K562 (cell line): ENCODE measurements at regions not wholly inside any gene's neighbourhood (a gene's known extent, or its start where the extent isn't known, plus 50 kb on each side); places are given as distances from the start of the nearest gene placed in this dataset.

ENCODE experiments used
- ATAC-seq: fragments of 200-7000 bp; cut with Tn5 transposase; 3 replicates; pipeline ENCODE4 v1.9.1; 2020; ENCODE audit warnings: moderate library complexity
- BruUV-seq: library from RNA; stranded (reverse); fragments of 400-500 nt; replicated peaks from 2 replicates; lab custom pipeline; 2021; lab: Mats Ljungman, UMichigan
- CTCF ChIA-PET: fragments of 300-600 bp; formaldehyde crosslinking; extraction: SDS; loops from one replicate; lab custom pipeline; 2021; ENCODE audit warnings: low intra/inter-chr PET ratio; lab: Yijun Ruan, JAX
- POLR2A ChIA-PET: fragments of 300-600, 350-650 bp; sonication (Branson Sonifier 250); formaldehyde crosslinking; extraction: SDS; loops from one replicate; lab custom pipeline; 2021; ENCODE audit warnings: antibody characterized with exemption, inconsistent platforms; lab: Yijun Ruan, JAX
- DNase-seq, 4 experiments: peaks; one replicate each; pipeline versions ENCODE4 v3.0.0 to v3.0.0-alpha.2; 2011 to 2018; ENCODE audit warnings: low spot score in 3 of 4, mixed read lengths in 3 of 4; ENCODE audit errors: extremely low read depth in 1 of 4
- FAIRE-seq: peaks from 2 replicates; lab custom pipeline; 2011; peaks lifted over from hg19 to GRCh38; lab: Jason Lieb, UNC
- H2AFZ ChIP-seq: 2 replicates; pipeline ENCODE4 v1.6.0; 2011; ENCODE audit warnings: low read depth, low read length, control low read depth, inconsistent platforms
- H3K27ac ChIP-seq: fragments of 200-600 bp; 3 replicates; pipeline ENCODE4 v1.8.0; 2011; ENCODE audit warnings: low read depth, mild to moderate bottlenecking, control low read depth, inconsistent platforms, low read length, moderate library complexity, mixed read lengths; ENCODE audit errors: extremely low read depth
- H3K27me3 ChIP-seq, 2 experiments: fragments of 300-600 bp in 1 of 2; 2 replicates in 1 of 2; 3 replicates in 1 of 2; pipeline versions ENCODE4 v1.6.0 to v1.8.0; 2011; ENCODE audit warnings: inconsistent platforms in 2 of 2, low read length in 2 of 2, mild to moderate bottlenecking in 1 of 2, mixed read lengths in 1 of 2, moderate library complexity in 1 of 2; ENCODE audit not compliant: control insufficient read depth in 2 of 2, insufficient read depth in 2 of 2
- H3K36me3 ChIP-seq: fragments of 300-600 bp; 3 replicates; pipeline ENCODE4 v1.8.0; 2011; ENCODE audit warnings: mild to moderate bottlenecking, low read length, inconsistent platforms; ENCODE audit not compliant: control insufficient read depth, insufficient read depth
- H3K4me1 ChIP-seq, 2 experiments: fragments of 200-600 bp in 1 of 2; replicated peaks in 1 of 2; 2 replicates in 1 of 2; 3 replicates in 1 of 2; pipeline versions ENCODE4 v1.5.1 to v1.8.0; 2011; ENCODE audit warnings: inconsistent platforms in 2 of 2, low read length in 2 of 2, mild to moderate bottlenecking in 1 of 2, mixed read lengths in 1 of 2, moderate library complexity in 1 of 2; ENCODE audit not compliant: control insufficient read depth in 2 of 2, insufficient read depth in 2 of 2
- H3K4me2 ChIP-seq: 2 replicates; pipeline ENCODE4 v1.6.1; 2011; ENCODE audit warnings: low read length, control low read depth, inconsistent platforms, mixed read lengths; ENCODE audit not compliant: insufficient read depth
- H3K4me3 ChIP-seq: fragments of 200-600 bp; sonication (generic), shearing (Covaris generic); 2 replicates; pipeline ENCODE4 v1.5.1; 2016; ENCODE audit warnings: control low read depth, inconsistent platforms
- H3K79me2 ChIP-seq: fragments of 200-600 bp; 3 replicates; pipeline ENCODE4 v1.8.0; 2011; ENCODE audit warnings: low read length, inconsistent platforms; ENCODE audit not compliant: control insufficient read depth, insufficient read depth
- H3K9ac ChIP-seq, 2 experiments: 2 replicates each; pipeline versions ENCODE4 v1.6.0 to v1.6.1; 2011; ENCODE audit warnings: low read depth in 2 of 2, low read length in 2 of 2, control low read depth in 1 of 2, inconsistent platforms in 1 of 2, mild to moderate bottlenecking in 1 of 2, mixed read lengths in 1 of 2; ENCODE audit not compliant: insufficient read depth in 1 of 2
- H3K9me1 ChIP-seq: one replicate; pipeline ENCODE4 v1.6.0; 2011; ENCODE audit warnings: inconsistent platforms, mild to moderate bottlenecking, low read length, moderate library complexity; ENCODE audit not compliant: control insufficient read depth, insufficient read depth
- H3K9me3 ChIP-seq: replicated peaks from 2 replicates; pipeline ENCODE4 v1.5.1; 2011; ENCODE audit warnings: low read depth, low read length, inconsistent platforms; ENCODE audit not compliant: control insufficient read depth, insufficient read depth
- H4K20me1 ChIP-seq: replicated peaks from 2 replicates; pipeline ENCODE4 v1.6.1; 2011; ENCODE audit warnings: low read length, inconsistent platforms, mixed read lengths; ENCODE audit not compliant: control insufficient read depth, insufficient read depth
- HNRNPK ChIP-seq: fragments of 200-400 bp; formaldehyde crosslinking; IDR thresholded peaks from one replicate; pipeline ENCODE4 v1.6.1; 2018; ENCODE audit warnings: mild to moderate bottlenecking, low read depth, low read length; ENCODE audit not compliant: poor library complexity, severe bottlenecking
- PHB ChIP-seq: fragments of 250-450 bp; sonication (Bioruptor Pico); IDR thresholded peaks from 2 replicates; pipeline ENCODE4 v1.5.0; 2021
- STAG1 ChIP-seq: sonication (generic); formaldehyde crosslinking; IDR thresholded peaks from 2 replicates; pipeline ENCODE4 v1.5.0; 2020; ENCODE audit warnings: missing genetic modification reagents, borderline replicate concordance
- XRCC3 ChIP-seq: fragments of 450-650 bp; IDR thresholded peaks from 2 replicates; pipeline ENCODE4 v1.6.1; 2017; ENCODE audit warnings: mild to moderate bottlenecking, moderate library complexity
- WGBS: fragments of 100-300 bp; shearing (Covaris generic); methylation state at CpG from one replicate; pipeline ENCODE4 v1.1.6; 2016; ENCODE audit warnings: low coverage, mixed read lengths; ENCODE audit not compliant: insufficient coverage; ENCODE audit errors: missing lambda C conversion rate; 5-methylcytosine and 5-hydroxymethylcytosine counted together
- in situ Hi-C: fragments of 300-500 bp; cut with MboI; formaldehyde crosslinking; loops from 4 replicates; pipeline ENCODE4 v1.15.0; 2018; ENCODE audit warnings: inconsistent platforms, mixed read lengths
- intact Hi-C: fragments of 100-400 bp; cut with micrococcal nuclease; formaldehyde crosslinking; loops from 2 replicates; pipeline ENCODE4 v1.14.2; 2022

DNA sequence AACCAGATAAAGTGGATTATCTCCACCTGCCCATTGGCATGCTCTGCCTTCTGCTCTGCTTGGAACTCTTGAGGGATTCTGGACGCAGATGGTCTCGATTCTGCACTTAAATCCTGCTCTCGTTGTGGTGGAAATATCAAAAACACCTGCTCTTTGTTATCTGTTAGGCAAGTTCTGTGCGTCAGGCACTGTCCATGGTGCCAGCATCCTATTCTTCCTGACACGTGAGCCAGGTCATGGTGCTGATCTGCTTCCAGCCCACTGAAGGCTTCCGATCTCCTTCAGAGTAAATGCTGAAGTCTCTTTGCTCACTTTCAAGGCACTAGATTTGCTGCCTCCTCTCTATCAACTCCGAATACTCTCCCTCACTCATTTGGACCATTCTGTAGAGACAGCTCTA lies 505.6 kb downstream of the HTR7 start:
- H4K20me1 ChIP-seq = no peaks in the 10 kb centered on the region
- no peaks in the 10 kb centered on the region for H3K9me3 ChIP-seq
- DNase-seq (no peak), FAIRE-seq (no peak), ATAC-seq (no peak)
- intact Hi-C loops (no loop called here), in situ Hi-C loops (no loop called here)
- 2% methylated on average over 7 of the region's 7 CpGs for WGBS
- ChIA-PET POLR2A (no interaction called here), CTCF (no interaction called here)
- H3K27me3 ChIP-seq = no peaks in the 10 kb centered on the region
- no peak overlapping the region for H3K4me3 ChIP-seq
- TF ChIP-seq HNRNPK = no peak
- H3K9me1 ChIP-seq = no peaks in the 10 kb centered on the region
- H3K4me2 ChIP-seq = no peak overlapping the region
- no peak overlapping the region for H3K27ac ChIP-seq
- no peaks in the 10 kb centered on the region for H3K4me1 ChIP-seq
- BruUV-seq = no TSS peak
- no peak overlapping the region for H3K9ac ChIP-seq
- H2AFZ ChIP-seq = no peak overlapping the region
- no peaks in the 10 kb centered on the region for H3K79me2 ChIP-seq
- H3K36me3 ChIP-seq = no peaks in the 10 kb centered on the region

DNA sequence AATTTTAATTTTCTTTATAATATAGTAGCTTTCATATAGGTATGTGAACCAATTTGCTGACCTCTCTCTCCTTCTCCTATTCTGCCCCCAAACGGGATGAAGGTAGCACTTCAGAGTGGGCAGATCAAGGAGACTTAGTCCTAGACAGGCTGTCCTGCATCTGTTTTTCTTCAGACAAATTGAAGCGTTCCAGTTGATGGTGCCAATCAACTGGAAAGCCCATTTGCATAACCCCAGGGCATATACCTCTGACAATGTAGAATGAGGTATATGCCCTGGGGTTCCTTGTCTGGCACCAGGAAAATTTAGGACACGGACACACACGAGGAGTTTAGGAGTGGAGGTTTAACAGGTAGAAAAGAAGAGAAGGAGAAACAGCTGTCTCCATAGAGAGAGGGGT lies 502.9 kb downstream of the HTR7 start:
- POLR2A ChIA-PET = no interaction called here
- no peak overlapping the region for H3K4me3 ChIP-seq
- TF ChIP-seq PHB (no peak), XRCC3 (no peak), STAG1 (CRISPR knock-in tag) (no peak)
- TF ChIP-seq, all 486 proteins: peak for 0
- BruUV-seq = no TSS peak
- FAIRE-seq (no peak), DNase-seq (no peak), ATAC-seq (no peak)
- Histone ChIP-seq H3K79me2 (no peaks in the 10 kb centered on the region), H3K4me2 (no peak overlapping the region), H3K9me3 (no peaks in the 10 kb centered on the region), H4K20me1 (no peaks in the 10 kb centered on the region), H3K27me3 (no peaks in the 10 kb centered on the region), H3K4me1 (no peaks in the 10 kb centered on the region), H3K9ac (no peak overlapping the region), H2AFZ (no peak overlapping the region), H3K27ac (no peak overlapping the region), H3K9me1 (no peaks in the 10 kb centered on the region), H3K36me3 (no peaks in the 10 kb centered on the region)
- CTCF ChIA-PET = no interaction called here
- 0% methylated on average over 3 of the region's 4 CpGs for WGBS
- in situ Hi-C loops (no loop called here), intact Hi-C loops (no loop called here)
